SK-N-SH treated with all-trans-retinoic acid at 6 μM for 48 hours (cell line): ENCODE measurements at regions not wholly inside any gene's neighbourhood (a gene's known extent, or its start where the extent isn't known, plus 50 kb on each side); places are given as distances from the start of the nearest gene placed in this dataset.

Experiments used
- ATAC-seq: fragments of 200-7000 bp; cut with Tn5 transposase; 3 replicates; pipeline ENCODE4 v1.9.1; 2020; ENCODE audit warnings: mild to moderate bottlenecking, moderate library complexity
- ARNTL ChIP-seq: fragments of 450-650 bp; formaldehyde crosslinking; IDR thresholded peaks from 2 replicates; pipeline ENCODE4 v1.5.0; 2020; ENCODE audit warnings: low read depth, mild to moderate bottlenecking, moderate library complexity, borderline replicate concordance
- BACH2 ChIP-seq: fragments of 250-450 bp; sonication (Bioruptor Pico); IDR thresholded peaks from 2 replicates; pipeline ENCODE4 v1.9.0; 2021; ENCODE audit warnings: mild to moderate bottlenecking, borderline replicate concordance
- CREB5 ChIP-seq: fragments of 250-450 bp; sonication (Bioruptor Pico); IDR thresholded peaks from 2 replicates; pipeline ENCODE4 v1.5.1; 2020; ENCODE audit warnings: low read depth, mild to moderate bottlenecking, moderate library complexity
- CSDC2 ChIP-seq: fragments of 250-450 bp; sonication (Bioruptor Pico); IDR thresholded peaks from 2 replicates; pipeline ENCODE4 v1.5.0; 2020; ENCODE audit warnings: mild to moderate bottlenecking, moderate library complexity
- CSRNP3 ChIP-seq: fragments of 250-450 bp; sonication (Bioruptor Pico); IDR thresholded peaks from 2 replicates; pipeline ENCODE4 v1.5.1; 2021; ENCODE audit warnings: mild to moderate bottlenecking, moderate library complexity
- ESRRG ChIP-seq: fragments of 250-450 bp; sonication (Bioruptor Pico); IDR thresholded peaks from 2 replicates; pipeline ENCODE4 v1.6.1; 2021; ENCODE audit warnings: mild to moderate bottlenecking
- GLIS3 ChIP-seq: fragments of 250-450 bp; sonication (Bioruptor Pico); IDR thresholded peaks from 2 replicates; pipeline ENCODE4 v1.5.0; 2020; ENCODE audit warnings: mild to moderate bottlenecking, moderate library complexity
- ISL1 ChIP-seq: fragments of 250-450 bp; sonication (Bioruptor Pico); IDR thresholded peaks from 2 replicates; pipeline ENCODE4 v2.1.2; 2022; ENCODE audit warnings: mild to moderate bottlenecking, moderate library complexity
- OSR1 ChIP-seq: fragments of 250-450 bp; sonication (Bioruptor Pico); IDR thresholded peaks from 2 replicates; pipeline ENCODE4 v1.8.0; 2022; ENCODE audit warnings: moderate library complexity, mild to moderate bottlenecking, inconsistent platforms
- PATZ1 ChIP-seq: fragments of 250-450 bp; sonication (Bioruptor Pico); IDR thresholded peaks from 2 replicates; pipeline ENCODE4 v1.8.0; 2020; ENCODE audit warnings: mild to moderate bottlenecking, moderate library complexity, borderline replicate concordance
- PPARA ChIP-seq: fragments of 250-450 bp; sonication (Bioruptor Pico); IDR thresholded peaks from 2 replicates; pipeline ENCODE4 v1.5.0; 2020; ENCODE audit warnings: mild to moderate bottlenecking, borderline replicate concordance
- SNAI2 ChIP-seq: fragments of 250-450 bp; sonication (Bioruptor Pico); IDR thresholded peaks from 2 replicates; pipeline ENCODE4 v1.5.0; 2020; ENCODE audit warnings: mild to moderate bottlenecking, moderate library complexity
- TCF4 ChIP-seq: fragments of 250-450 bp; sonication (Bioruptor Pico); IDR thresholded peaks from 2 replicates; pipeline ENCODE4 v1.8.0; 2021; ENCODE audit warnings: mild to moderate bottlenecking, moderate library complexity, borderline replicate concordance
- TOX ChIP-seq: fragments of 250-450 bp; sonication (Bioruptor Pico); IDR thresholded peaks from 2 replicates; pipeline ENCODE4 v1.8.0; 2021; ENCODE audit warnings: mild to moderate bottlenecking, moderate library complexity, borderline replicate concordance
- TSHZ2 ChIP-seq: fragments of 250-450 bp; sonication (Bioruptor Pico); IDR thresholded peaks from 2 replicates; pipeline ENCODE4 v1.5.0; 2020; ENCODE audit warnings: mild to moderate bottlenecking, moderate library complexity
- ZFP3 ChIP-seq: fragments of 250-450 bp; sonication (Bioruptor Pico); IDR thresholded peaks from 2 replicates; pipeline ENCODE4 v1.5.0; 2020; ENCODE audit warnings: mild to moderate bottlenecking, moderate library complexity
- ZFP30 ChIP-seq: fragments of 450-650 bp; formaldehyde crosslinking; IDR thresholded peaks from 2 replicates; pipeline ENCODE4 v1.5.0; 2022; ENCODE audit warnings: mild to moderate bottlenecking, moderate library complexity
- ZNF565 ChIP-seq: fragments of 450-650 bp; formaldehyde crosslinking; conservative IDR thresholded peaks from 2 replicates; pipeline ENCODE4 v1.5.0; 2020; ENCODE audit warnings: low read depth, mild to moderate bottlenecking, moderate library complexity
- ZNF70 ChIP-seq: fragments of 450-650 bp; formaldehyde crosslinking; IDR thresholded peaks from 2 replicates; pipeline ENCODE4 v1.5.0; 2020; ENCODE audit warnings: mild to moderate bottlenecking, moderate library complexity
- ZNF8 ChIP-seq: fragments of 450-650 bp; formaldehyde crosslinking; IDR thresholded peaks from 2 replicates; pipeline ENCODE4 v1.5.0; 2020; ENCODE audit warnings: mild to moderate bottlenecking, moderate library complexity

- TF ChIP-seq OSR1 (CRISPR knock-in tag) (no peak), ZNF70 (CRISPR knock-in tag) (no peak), ZFP30 (no peak), PPARA (CRISPR knock-in tag) (no peak), ISL1 (CRISPR knock-in tag) (no peak), GLIS3 (CRISPR knock-in tag) (no peak), CREB5 (CRISPR knock-in tag) (no peak), ZNF565 (CRISPR knock-in tag) (no peak), ESRRG (CRISPR knock-in tag) (no peak), SNAI2 (CRISPR knock-in tag) (no peak), TSHZ2 (CRISPR knock-in tag) (no peak), ZNF8 (CRISPR knock-in tag) (no peak), BACH2 (CRISPR knock-in tag) (no peak), ZFP3 (CRISPR knock-in tag) (no peak), PATZ1 (no peak)
- ATAC-seq: no peak
Observed at GRCh38 chr16:60091529-60091928, 1357.4 kb upstream of the GOT2 start.

- TF ChIP-seq PPARA (CRISPR knock-in tag) (no peak), ZNF565 (CRISPR knock-in tag) (no peak), TSHZ2 (CRISPR knock-in tag) (no peak), SNAI2 (CRISPR knock-in tag) (no peak), CSDC2 (CRISPR knock-in tag) (no peak), ISL1 (CRISPR knock-in tag) (no peak), TOX (no peak), ARNTL (CRISPR knock-in tag) (no peak), CREB5 (CRISPR knock-in tag) (no peak), TCF4 (no peak)
- ATAC-seq: no peak
Observed at GRCh38 chr16:60091071-60091470, 1357.0 kb upstream of the GOT2 start.

GRCh38 chr16:60087530-60087929, 1353.4 kb upstream of the GOT2 start:
- ATAC-seq: no peak
- TF ChIP-seq ZNF565 (CRISPR knock-in tag) (no peak), GLIS3 (CRISPR knock-in tag) (no peak), BACH2 (CRISPR knock-in tag) (no peak), OSR1 (CRISPR knock-in tag) (no peak), ZNF8 (CRISPR knock-in tag) (no peak), CSRNP3 (no peak), PATZ1 (no peak), ZFP3 (CRISPR knock-in tag) (no peak), CREB5 (CRISPR knock-in tag) (no peak), TOX (no peak), ZFP30 (no peak), ISL1 (CRISPR knock-in tag) (no peak)
